HCT116 (cell line): ENCODE measurements at regions not wholly inside any gene's neighbourhood (a gene's known extent, or its start where the extent isn't known, plus 50 kb on each side); places are given as distances from the start of the nearest gene placed in this dataset.

ENCODE experiments used
- ATAC-seq: fragments of 200-7000 bp; cut with Tn5 transposase; 2 replicates; pipeline ENCODE4 v1.9.1; 2020; ENCODE audit warnings: mild to moderate bottlenecking, moderate library complexity
- BruUV-seq: library from RNA; stranded (reverse); fragments of 400-500 nt; replicated peaks from 2 replicates; lab custom pipeline; 2021; lab: Mats Ljungman, UMichigan
- CTCF ChIA-PET: fragments of 300-600 bp; sonication (Branson Sonifier 250); formaldehyde crosslinking; loops from one replicate; lab custom pipeline; 2021; ENCODE audit warnings: antibody characterized with exemption; lab: Charles Lee
- POLR2A ChIA-PET: fragments of 300-600, 350-600 bp; sonication (Branson Sonifier 250); formaldehyde crosslinking; loops from one replicate; lab custom pipeline; 2021; ENCODE audit warnings: antibody characterized with exemption; lab: Charles Lee
- RAD21 ChIA-PET, 2 experiments: fragments of 300-600 bp; sonication (Branson Sonifier 250); formaldehyde crosslinking; loops; one replicate each; lab custom pipeline; 2023; ENCODE audit warnings: low total read pairs in 2 of 2; ENCODE audit not compliant: uncharacterized antibody in 2 of 2, unreplicated experiment in 2 of 2, low non-redundant PET in 1 of 2; lab: Charles Lee
- DNase-seq: peaks from one replicate; pipeline ENCODE4 v3.0.0-alpha.2; 2010; ENCODE audit warnings: low read depth, low spot score
- H2AFZ ChIP-seq: fragments of 200-600 bp; shearing (Covaris generic), sonication (generic); 2 replicates; pipeline ENCODE4 v1.6.1; 2017; ENCODE audit warnings: low read depth, mixed run types, mixed read lengths, antibody characterized with exemption, low read length; ENCODE audit not compliant: poor library complexity, severe bottlenecking
- H3K27ac ChIP-seq: 2 replicates; pipeline ENCODE4 v1.5.1; 2012; ENCODE audit warnings: low read depth, low read length
- H3K27me3 ChIP-seq: fragments of 200-600 bp; sonication (generic); 2 replicates; pipeline ENCODE4 v1.6.1; 2016; ENCODE audit warnings: mixed run types, low read length, mixed read lengths; ENCODE audit not compliant: insufficient read depth
- H3K36me3 ChIP-seq, 2 experiments: fragments of 200-500 bp in 1 of 2; fragments of 200-600 bp in 1 of 2; sonication (Bioruptor generic) in 1 of 2; sonication (generic) in 1 of 2; 2 replicates each; pipeline versions ENCODE4 v1.5.1 to v1.6.1; 2014 to 2016; ENCODE audit warnings: low read length in 2 of 2, inconsistent platforms in 1 of 2, mixed read lengths in 1 of 2, mixed run types in 1 of 2; ENCODE audit not compliant: insufficient read depth in 2 of 2, control insufficient read depth in 1 of 2
- H3K4me1 ChIP-seq, 2 experiments: fragments of 200-600 bp in 1 of 2; sonication (generic) in 1 of 2; 2 replicates each; pipeline versions ENCODE4 v1.5.1 to v1.6.1; 2012 to 2017; ENCODE audit warnings: low read length in 2 of 2, inconsistent platforms in 1 of 2, mild to moderate bottlenecking in 1 of 2, mixed read lengths in 1 of 2, mixed run types in 1 of 2, moderate library complexity in 1 of 2; ENCODE audit not compliant: insufficient read depth in 2 of 2, control insufficient read depth in 1 of 2
- H3K4me2 ChIP-seq: fragments of 200-600 bp; sonication (generic); 2 replicates; pipeline ENCODE4 v1.6.1; 2017; ENCODE audit warnings: mixed run types, low read length, mixed read lengths
- H3K4me3 ChIP-seq, 2 experiments: fragments of 200-600 bp in 1 of 2; sonication (generic) in 1 of 2; replicated peaks in 1 of 2; 2 replicates each; pipeline ENCODE4 v1.5.1; 2011 to 2016; ENCODE audit warnings: low read length in 2 of 2, control low read depth in 1 of 2, low read depth in 1 of 2, mild to moderate bottlenecking in 1 of 2, mixed read lengths in 1 of 2, mixed run types in 1 of 2
- H3K79me2 ChIP-seq: fragments of 200-600 bp; sonication (generic); 2 replicates; pipeline ENCODE4 v1.6.1; 2017; ENCODE audit warnings: mild to moderate bottlenecking, mixed run types, low read length, moderate library complexity, mixed read lengths; ENCODE audit not compliant: insufficient read depth
- H3K9ac ChIP-seq: fragments of 200-600 bp; sonication (generic); 2 replicates; pipeline ENCODE4 v1.6.1; 2016; ENCODE audit warnings: low read length, mixed read lengths
- H3K9me2 ChIP-seq: fragments of 200-600 bp; sonication (generic), shearing (Covaris generic); 2 replicates; pipeline ENCODE4 v1.6.1; 2017; ENCODE audit warnings: mixed run types, mild to moderate bottlenecking, moderate library complexity; ENCODE audit not compliant: insufficient read depth
- H3K9me3 ChIP-seq, 2 experiments: fragments of 200-500 bp in 1 of 2; fragments of 200-600 bp in 1 of 2; sonication (Bioruptor generic) in 1 of 2; sonication (generic) in 1 of 2; 2 replicates each; pipeline ENCODE4 v1.6.1; 2014 to 2017; ENCODE audit warnings: low read length in 2 of 2, mixed read lengths in 2 of 2, inconsistent platforms in 1 of 2, low read depth in 1 of 2, mild to moderate bottlenecking in 1 of 2, mixed run types in 1 of 2, moderate library complexity in 1 of 2; ENCODE audit not compliant: control insufficient read depth in 1 of 2, insufficient read depth in 1 of 2
- H4K20me1 ChIP-seq: fragments of 200-600 bp; sonication (generic), shearing (Covaris generic); 2 replicates; pipeline ENCODE4 v1.6.1; 2017; ENCODE audit warnings: mixed run types, mild to moderate bottlenecking, moderate library complexity; ENCODE audit not compliant: insufficient read depth
- CEBPB ChIP-seq: IDR thresholded peaks from 2 replicates; pipeline ENCODE4 v1.6.1; 2012; ENCODE audit warnings: low read depth
- EGR1 ChIP-seq: IDR thresholded peaks from 2 replicates; pipeline ENCODE4 v1.6.1; 2012; ENCODE audit warnings: low read depth
- EZH2 ChIP-seq: fragments of 200-600 bp; sonication (generic); IDR thresholded peaks from 2 replicates; pipeline ENCODE4 v1.6.1; 2017; ENCODE audit warnings: antibody characterized with exemption, mixed run types
- FOSL1 ChIP-seq: IDR thresholded peaks from 2 replicates; pipeline ENCODE4 v1.6.1; 2012; ENCODE audit warnings: low read depth
- JUND ChIP-seq: IDR thresholded peaks from 2 replicates; pipeline ENCODE4 v1.6.1; 2012
- POLR2A ChIP-seq: IDR thresholded peaks from 2 replicates; pipeline ENCODE4 v1.7.0; 2011; ENCODE audit warnings: borderline replicate concordance; ENCODE audit not compliant: insufficient read depth, insufficient read length; ENCODE audit errors: extremely low read depth
- POLR2AphosphoS5 ChIP-seq: IDR thresholded peaks from 2 replicates; pipeline ENCODE4 v1.6.1; 2011; ENCODE audit warnings: mild to moderate bottlenecking, low read depth, low read length, moderate library complexity
- YY1 ChIP-seq: IDR thresholded peaks from 2 replicates; pipeline ENCODE4 v1.6.1; 2011; ENCODE audit warnings: low read length, low read depth, moderate library complexity, mild to moderate bottlenecking; ENCODE audit not compliant: insufficient replicate concordance; ENCODE audit errors: extremely low read depth
- intact Hi-C: fragments of 100-400 bp; cut with micrococcal nuclease; formaldehyde crosslinking; loops from 2 replicates; pipeline ENCODE4 v1.10.0; 2022
- TF ChIP-seq, protein P1 (sequence below), 3 experiments: fragments of 200-600 bp in 1 of 3; sonication (generic) in 1 of 3; IDR thresholded peaks in 2 of 3; conservative IDR thresholded peaks in 1 of 3; 2 replicates each; pipeline ENCODE4 v1.5.1; 2012 to 2017; ENCODE audit warnings: low read depth in 2 of 3, low read length in 2 of 3, antibody characterized with exemption in 1 of 3, borderline replicate concordance in 1 of 3, control low read depth in 1 of 3, mild to moderate bottlenecking in 1 of 3, mixed read lengths in 1 of 3, mixed run types in 1 of 3, moderate library complexity in 1 of 3; ENCODE audit not compliant: insufficient read depth in 1 of 3
- TF ChIP-seq, protein P2 (sequence below): IDR thresholded peaks from 2 replicates; pipeline ENCODE4 v1.6.1; 2012
- TF ChIP-seq, protein P3 (sequence below): IDR thresholded peaks from 2 replicates; pipeline ENCODE4 v1.6.1; 2011; ENCODE audit warnings: mild to moderate bottlenecking, low read length, moderate library complexity; ENCODE audit not compliant: insufficient replicate concordance; ENCODE audit errors: extremely low read depth

DNA sequence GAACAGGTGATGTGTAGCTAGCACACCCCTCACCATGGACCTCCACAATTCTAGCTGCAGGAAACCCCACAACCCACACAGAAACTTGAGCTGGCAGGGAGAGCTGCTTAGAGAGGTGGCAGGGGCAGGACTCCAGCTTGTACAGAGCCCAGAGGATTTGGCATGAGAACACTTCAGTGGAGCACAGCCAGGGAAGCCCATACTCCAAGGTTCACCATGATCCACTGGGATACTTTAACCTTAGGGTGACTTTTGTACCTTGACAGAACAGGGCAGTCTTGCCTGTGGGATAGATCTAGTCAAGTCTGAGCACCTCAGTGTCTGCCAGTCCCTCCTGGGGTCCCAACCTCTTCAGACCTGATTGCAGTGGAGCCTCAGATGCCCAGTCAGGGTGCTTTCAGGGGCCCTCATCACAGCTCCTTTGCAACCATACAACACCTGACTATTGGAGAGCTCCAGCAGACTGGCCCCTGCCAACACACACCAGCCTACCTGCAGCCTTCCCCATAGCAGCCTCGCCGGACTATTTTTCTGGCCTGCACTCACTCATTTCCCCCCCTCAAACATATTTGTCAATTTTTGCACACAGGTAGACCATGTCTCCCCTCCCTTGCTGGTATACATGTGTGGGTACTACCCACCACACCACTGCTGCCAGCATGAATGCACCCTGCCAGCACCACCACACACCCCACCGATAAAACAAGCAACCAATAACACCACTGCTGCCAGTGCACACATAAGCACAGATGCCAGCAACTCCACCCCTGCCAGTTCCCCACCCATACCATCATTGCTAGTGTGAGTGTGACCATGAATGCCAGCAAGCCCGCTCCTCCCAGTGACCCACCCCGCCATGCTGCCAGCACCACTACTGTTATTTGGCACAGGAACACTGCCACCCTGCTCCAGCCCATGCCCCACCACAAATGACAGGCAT is 56.0 kb upstream of the CDX4 start:
- H3K4me3 ChIP-seq = no peak overlapping the region
- no peak for TF ChIP-seq EZH2
- TF ChIP-seq, protein P1, sequence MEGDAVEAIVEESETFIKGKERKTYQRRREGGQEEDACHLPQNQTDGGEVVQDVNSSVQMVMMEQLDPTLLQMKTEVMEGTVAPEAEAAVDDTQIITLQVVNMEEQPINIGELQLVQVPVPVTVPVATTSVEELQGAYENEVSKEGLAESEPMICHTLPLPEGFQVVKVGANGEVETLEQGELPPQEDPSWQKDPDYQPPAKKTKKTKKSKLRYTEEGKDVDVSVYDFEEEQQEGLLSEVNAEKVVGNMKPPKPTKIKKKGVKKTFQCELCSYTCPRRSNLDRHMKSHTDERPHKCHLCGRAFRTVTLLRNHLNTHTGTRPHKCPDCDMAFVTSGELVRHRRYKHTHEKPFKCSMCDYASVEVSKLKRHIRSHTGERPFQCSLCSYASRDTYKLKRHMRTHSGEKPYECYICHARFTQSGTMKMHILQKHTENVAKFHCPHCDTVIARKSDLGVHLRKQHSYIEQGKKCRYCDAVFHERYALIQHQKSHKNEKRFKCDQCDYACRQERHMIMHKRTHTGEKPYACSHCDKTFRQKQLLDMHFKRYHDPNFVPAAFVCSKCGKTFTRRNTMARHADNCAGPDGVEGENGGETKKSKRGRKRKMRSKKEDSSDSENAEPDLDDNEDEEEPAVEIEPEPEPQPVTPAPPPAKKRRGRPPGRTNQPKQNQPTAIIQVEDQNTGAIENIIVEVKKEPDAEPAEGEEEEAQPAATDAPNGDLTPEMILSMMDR (IDR thresholded peaks at IDR 0.05 in 2 of 3, conservative IDR thresholded peaks at IDR 0.05 in 1 of 3; ENCODE audit: borderline replicate concordance in 1 of 3, insufficient read depth in 1 of 3, low read depth in 2 of 3, low read length in 2 of 3) = no peak
- TF ChIP-seq, protein P2, sequence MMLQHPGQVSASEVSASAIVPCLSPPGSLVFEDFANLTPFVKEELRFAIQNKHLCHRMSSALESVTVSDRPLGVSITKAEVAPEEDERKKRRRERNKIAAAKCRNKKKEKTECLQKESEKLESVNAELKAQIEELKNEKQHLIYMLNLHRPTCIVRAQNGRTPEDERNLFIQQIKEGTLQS = no peak
- H3K79me2 ChIP-seq = no peaks in the 10 kb centered on the region
- no peak overlapping the region for H3K9ac ChIP-seq
- H4K20me1 ChIP-seq = no peaks in the 10 kb centered on the region
- POLR2A ChIA-PET = no interaction called here
- RAD21 ChIA-PET = no interaction called here
- no peaks in the 10 kb centered on the region for H3K36me3 ChIP-seq
- CTCF ChIA-PET = no interaction called here
- DNase-seq (no peak), ATAC-seq (no peak)
- no peaks in the 10 kb centered on the region for H3K27me3 ChIP-seq
- H3K27ac ChIP-seq = no peak overlapping the region
- intact Hi-C loops = no loop called here
- no TSS peak for BruUV-seq
- H3K4me1 ChIP-seq = no peaks in the 10 kb centered on the region
- no peak overlapping the region for H3K4me2 ChIP-seq
- H3K9me3 ChIP-seq = no peaks in the 10 kb centered on the region
- H2AFZ ChIP-seq = no peak overlapping the region
- H3K9me2 ChIP-seq = no peaks in the 10 kb centered on the region

DNA sequence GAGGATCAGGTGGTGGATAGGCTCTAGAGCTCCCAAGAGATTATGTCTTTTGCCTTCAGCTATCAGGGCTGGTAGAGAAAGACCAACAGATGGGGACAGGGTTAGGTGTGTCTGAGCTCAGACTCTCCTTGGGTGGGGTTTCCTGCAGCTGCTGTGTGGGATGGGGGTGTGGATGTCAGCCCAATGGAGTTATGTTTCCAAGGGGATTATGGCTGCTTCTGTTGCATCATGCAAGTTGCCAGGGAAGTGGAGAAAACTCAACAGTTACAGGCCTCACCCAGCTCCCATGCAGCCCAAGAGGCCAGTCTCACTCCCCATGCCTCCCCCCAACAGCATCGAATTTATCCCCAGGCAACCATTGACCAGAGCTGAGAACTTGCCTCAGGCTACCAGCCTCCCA is 80.2 kb upstream of the CDX4 start:
- BruUV-seq = no TSS peak
- no peaks in the 10 kb centered on the region for H3K27me3 ChIP-seq
- ChIA-PET RAD21 (no interaction called here), CTCF (no interaction called here), POLR2A (no interaction called here)
- H3K9me2 ChIP-seq = no peaks in the 10 kb centered on the region
- no peak overlapping the region for H2AFZ ChIP-seq
- H3K4me1 ChIP-seq = no peaks in the 10 kb centered on the region
- H3K4me3 ChIP-seq = no peak overlapping the region
- TF ChIP-seq YY1 = no peak
- no peak for TF ChIP-seq JUND
- no peak for TF ChIP-seq POLR2AphosphoS5
- no peak for TF ChIP-seq CEBPB
- TF ChIP-seq EGR1 = no peak
- TF ChIP-seq, protein P3, sequence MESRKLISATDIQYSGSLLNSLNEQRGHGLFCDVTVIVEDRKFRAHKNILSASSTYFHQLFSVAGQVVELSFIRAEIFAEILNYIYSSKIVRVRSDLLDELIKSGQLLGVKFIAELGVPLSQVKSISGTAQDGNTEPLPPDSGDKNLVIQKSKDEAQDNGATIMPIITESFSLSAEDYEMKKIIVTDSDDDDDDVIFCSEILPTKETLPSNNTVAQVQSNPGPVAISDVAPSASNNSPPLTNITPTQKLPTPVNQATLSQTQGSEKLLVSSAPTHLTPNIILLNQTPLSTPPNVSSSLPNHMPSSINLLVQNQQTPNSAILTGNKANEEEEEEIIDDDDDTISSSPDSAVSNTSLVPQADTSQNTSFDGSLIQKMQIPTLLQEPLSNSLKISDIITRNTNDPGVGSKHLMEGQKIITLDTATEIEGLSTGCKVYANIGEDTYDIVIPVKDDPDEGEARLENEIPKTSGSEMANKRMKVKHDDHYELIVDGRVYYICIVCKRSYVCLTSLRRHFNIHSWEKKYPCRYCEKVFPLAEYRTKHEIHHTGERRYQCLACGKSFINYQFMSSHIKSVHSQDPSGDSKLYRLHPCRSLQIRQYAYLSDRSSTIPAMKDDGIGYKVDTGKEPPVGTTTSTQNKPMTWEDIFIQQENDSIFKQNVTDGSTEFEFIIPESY = no peak
- TF ChIP-seq FOSL1 = no peak
- no peak for TF ChIP-seq POLR2A
- no peaks in the 10 kb centered on the region for H3K79me2 ChIP-seq
- DNase-seq = no peak
- H3K9ac ChIP-seq = no peak overlapping the region
- H4K20me1 ChIP-seq = no peaks in the 10 kb centered on the region
- H3K9me3 ChIP-seq = no peaks in the 10 kb centered on the region
- intact Hi-C loops = no loop called here
- H3K4me2 ChIP-seq = no peak overlapping the region
- no peak overlapping the region for H3K27ac ChIP-seq
- no peaks in the 10 kb centered on the region for H3K36me3 ChIP-seq
- ATAC-seq = no peak
